A673 (cell line): ENCODE measurements at regions not wholly inside any gene's neighbourhood (a gene's known extent, or its start where the extent isn't known, plus 50 kb on each side); places are given as distances from the start of the nearest gene placed in this dataset.

Experiments
- CTCF ChIP-seq: fragments of 300-800, 200-600 bp; sonication (generic); conservative IDR thresholded peaks from 2 replicates; pipeline ENCODE4 v1.5.1; 2017; ENCODE audit warnings: low read depth, mild to moderate bottlenecking, antibody characterized with exemption, low read length, moderate library complexity, mixed read lengths
- EZH2 ChIP-seq: fragments of 200-600 bp; sonication (generic); IDR thresholded peaks from 2 replicates; pipeline ENCODE4 v1.6.1; 2017; ENCODE audit warnings: borderline replicate concordance, low read depth, mild to moderate bottlenecking, mixed read lengths, antibody characterized with exemption, low read length; ENCODE audit not compliant: poor library complexity, severe bottlenecking

- no peak for TF ChIP-seq CTCF
- no peak for TF ChIP-seq EZH2
Observed at GRCh38 chr14:98466807-98467206, 805.2 kb downstream of the BCL11B start.
